HG03571 (cell line): ENCODE measurements at regions not wholly inside any gene's neighbourhood (a gene's known extent, or its start where the extent isn't known, plus 50 kb on each side); places are given as distances from the start of the nearest gene placed in this dataset.

Source experiments
- ATAC-seq: cut with Tn5 transposase; IDR thresholded peaks from one replicate; pipeline ENCODE4 v1.9.1; 2021; ENCODE audit not compliant: unreplicated experiment

DNA sequence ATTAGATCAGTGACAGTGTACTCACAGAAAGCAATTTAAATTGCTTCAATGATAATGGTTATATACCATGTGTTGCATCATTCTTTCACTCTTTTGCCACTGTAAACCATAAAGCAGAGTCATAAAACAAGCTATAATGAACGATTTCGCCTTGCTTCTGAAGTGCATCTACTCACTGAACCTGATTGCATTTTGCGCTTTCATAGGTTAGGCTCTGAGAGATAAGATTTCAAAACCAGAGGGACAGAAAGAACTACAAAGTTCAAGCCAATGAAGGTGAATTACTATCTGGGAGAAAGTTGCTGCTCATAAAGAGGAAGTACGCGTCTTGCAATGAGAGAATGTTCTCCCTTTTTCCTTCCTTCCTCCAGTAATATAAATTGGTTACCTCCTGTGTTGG is 412.7 kb downstream of the CETN3 start:
- ATAC-seq = no peak

DNA sequence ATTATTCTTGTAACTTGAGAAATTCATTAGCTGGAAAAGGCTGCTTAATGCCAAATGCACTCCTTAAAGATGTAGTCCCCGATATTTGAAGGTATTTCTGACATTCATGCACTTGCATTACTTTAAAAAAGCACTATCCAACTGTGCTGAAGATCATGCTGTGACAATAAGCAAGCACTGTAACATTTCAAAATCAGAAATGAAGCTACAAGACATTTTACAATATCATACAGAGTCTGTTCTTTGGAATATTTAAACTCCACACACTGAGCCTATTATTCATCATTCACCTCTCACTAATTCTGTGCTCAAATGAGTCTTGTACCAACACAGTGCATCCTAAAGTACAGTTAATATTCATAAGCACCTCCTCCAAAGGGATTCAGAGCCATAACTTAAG is 413.2 kb downstream of the CETN3 start:
- no peak for ATAC-seq

DNA sequence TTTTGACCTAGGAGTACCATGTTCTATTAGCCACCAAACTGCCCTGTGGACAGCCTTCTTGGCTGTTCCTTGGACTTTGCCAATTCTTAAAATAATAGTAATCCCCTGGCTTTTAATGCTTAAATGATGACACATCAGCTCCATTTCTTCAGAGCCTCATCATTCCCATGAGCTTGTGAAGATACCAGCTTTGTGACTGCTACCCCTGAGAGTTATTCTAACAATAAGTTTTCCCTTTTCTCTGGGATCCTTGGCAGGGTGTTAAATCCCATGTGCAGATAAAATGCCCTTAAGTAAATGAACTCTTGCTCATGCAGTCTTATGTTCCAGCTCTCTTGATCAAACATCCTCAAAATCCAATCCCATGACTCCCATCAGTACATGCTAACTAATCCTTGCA is 415.3 kb downstream of the CETN3 start:
- no peak for ATAC-seq

DNA sequence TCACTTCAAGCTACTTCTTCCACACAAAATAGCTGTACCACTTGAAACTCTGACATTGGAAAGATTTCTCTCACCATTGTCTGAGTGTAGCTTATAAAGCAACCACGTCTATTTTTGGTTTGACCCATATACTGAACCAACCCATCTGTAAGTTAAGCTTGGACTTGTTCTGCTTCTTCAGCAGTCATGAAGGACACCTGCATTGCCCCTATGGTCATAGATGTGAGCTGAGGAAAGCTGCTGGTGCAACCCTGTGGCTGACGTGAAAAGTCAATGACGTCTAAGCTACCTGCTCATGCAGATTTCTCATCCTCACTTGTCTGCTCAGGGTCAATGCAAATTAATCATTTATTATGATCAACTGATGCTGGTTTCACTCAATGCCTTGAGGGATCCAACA is 417.4 kb downstream of the CETN3 start:
- ATAC-seq = no peak

DNA sequence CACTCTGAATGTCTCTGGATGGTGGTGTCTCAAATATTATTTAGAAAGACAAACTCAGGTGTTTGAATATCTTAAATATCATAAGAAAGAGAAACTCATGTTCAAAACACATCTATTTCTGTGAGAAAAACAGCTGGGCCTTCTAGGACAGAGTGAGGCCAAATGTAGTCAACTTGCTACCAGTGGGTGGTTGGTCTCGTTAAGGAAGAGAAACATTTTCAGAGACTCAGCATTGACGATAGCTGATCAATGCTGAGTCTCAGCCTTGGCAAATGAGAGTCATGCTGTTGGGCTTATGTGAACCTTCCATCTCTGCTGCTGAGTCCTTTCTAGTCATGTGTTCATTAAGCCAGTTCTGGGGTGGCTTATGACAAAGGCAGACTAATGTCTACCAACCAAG is 418.0 kb downstream of the CETN3 start:
- ATAC-seq = no peak

DNA sequence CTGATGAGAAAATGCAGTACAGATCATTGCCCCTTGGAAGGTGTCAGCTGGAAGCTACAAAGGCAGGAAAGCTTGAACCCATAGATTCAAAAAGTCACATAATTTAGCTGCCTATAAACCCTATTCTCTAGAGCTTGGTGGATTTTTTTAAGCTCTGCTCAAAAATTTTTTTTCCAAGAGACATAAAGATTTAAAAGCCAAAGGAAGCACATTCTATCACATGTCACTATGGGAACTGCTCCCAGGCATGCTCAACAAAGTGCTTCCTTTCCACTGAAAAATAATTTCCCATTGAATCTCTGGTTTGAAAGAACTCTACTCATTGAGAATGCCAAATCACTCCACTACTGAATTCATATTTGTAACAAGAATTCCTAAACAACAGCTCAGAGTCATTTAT is 419.8 kb downstream of the CETN3 start:
- no peak for ATAC-seq

DNA sequence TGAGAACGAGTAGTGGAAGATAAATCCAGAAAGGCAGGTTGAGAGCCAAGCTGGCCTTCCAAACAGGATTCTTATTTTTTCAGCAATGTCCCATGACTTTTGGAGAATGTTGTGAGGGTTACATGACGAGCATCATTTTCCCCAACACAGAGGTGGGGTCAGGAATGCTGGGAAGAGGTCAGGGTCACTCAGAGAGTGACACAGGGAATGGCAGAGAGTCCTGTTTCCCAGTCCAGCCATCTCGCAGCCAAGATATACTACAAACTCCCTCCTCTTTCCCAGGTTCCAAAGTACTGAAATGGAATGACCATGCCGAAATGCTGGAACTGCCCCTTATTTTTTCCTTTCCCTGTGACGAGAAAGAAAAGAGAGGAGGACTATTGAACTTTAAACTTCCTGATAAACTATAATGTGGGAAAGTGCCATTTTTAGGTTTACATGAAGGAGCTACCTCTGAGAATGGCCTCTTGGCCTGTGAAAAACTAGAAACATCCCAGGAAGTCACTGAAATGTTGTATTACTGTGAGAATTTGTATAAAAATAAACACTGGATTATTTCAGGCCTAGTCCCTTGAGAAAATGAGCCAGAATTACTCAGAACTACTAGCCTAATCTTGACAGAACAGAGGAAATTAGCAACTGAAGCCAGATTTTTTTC is 420.4 kb downstream of the CETN3 start:
- no peak for ATAC-seq

DNA sequence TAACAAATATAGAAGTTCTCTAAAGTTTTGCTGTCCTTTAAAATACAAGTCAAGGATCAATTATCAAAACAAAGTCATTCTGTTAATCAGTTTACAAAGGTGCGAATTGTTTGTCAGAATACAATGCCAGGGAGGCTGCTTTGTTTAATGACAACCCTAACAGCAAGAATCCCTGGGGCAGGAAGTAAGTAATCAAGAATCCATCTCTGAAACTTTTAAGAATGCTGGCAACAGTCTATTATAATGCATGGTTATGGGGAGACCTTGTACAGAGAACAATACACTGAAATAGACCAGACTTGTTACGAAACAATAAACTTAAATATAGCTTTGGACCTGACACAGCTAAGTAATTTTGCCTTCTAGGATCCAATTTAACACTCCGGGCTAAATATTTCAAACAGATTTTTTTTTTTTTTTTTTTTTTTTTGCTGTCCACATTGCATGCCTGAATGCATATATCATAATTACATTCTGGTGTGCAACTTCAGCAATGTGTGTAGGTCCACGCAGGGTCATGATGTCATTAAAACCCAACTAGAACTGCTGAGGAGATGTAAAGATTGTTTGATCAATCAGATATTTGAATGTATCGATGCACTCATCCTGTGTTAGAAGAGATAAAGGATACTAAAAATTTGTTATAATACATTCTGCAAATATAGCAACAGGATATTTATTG is 421.3 kb downstream of the CETN3 start:
- ATAC-seq = no peak

DNA sequence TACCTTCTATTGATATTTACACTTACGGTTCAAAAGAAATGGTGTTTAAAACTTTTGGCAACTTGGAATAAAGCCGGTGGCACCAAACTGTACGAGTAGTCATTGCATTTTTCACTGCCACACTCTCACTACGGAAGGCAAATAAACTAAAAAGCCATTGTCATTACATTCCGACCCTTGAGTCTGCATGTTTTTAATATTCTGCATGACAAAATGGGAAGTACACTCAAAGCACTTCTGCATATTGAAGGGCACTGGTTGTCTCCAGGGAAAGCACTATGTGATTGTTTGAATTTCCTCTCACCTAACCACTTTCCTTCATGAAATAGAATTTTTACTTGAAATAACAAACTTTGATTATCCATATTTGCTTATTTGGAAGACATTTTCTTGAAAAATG is 426.3 kb downstream of the CETN3 start:
- ATAC-seq = no peak

DNA sequence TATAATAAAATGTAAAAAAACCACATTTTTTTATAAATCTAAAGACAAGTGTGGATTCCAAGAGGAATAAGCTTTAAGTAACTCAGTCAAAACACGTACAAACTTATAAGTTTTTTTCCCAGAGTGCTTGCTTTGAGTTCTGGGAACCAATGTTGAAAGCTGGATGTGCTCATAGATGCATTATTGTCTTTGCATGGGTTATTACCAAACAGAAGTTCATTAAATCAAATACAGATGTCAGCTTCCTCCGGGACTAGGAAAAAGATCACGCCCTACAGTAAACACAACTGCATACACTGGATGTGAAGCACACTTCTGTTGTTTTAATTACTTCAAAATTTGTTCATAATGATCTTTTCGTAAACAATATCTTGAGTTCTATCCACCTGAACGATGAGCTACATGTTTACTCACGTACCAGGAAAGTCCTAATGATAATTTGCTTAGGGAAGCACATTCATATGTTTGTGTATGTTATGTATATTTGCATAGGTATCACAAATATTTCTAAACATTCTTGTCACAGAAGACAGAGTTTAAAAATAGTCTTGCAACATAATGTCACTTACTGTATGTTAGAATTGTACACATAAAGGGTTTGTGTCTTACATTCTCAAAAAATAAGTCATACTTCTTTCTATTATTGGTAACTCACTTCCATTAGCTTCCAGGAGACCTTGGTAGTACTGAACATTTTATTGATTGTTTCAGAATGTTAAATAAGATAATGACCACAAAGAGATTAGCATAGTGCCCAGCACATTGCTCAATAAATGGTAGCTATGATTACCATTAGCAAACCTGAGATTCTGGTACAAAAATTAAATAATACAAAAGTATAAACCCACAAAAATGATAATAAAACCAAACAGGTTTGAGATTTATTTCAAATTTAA is 427.4 kb downstream of the CETN3 start:
- ATAC-seq = no peak

DNA sequence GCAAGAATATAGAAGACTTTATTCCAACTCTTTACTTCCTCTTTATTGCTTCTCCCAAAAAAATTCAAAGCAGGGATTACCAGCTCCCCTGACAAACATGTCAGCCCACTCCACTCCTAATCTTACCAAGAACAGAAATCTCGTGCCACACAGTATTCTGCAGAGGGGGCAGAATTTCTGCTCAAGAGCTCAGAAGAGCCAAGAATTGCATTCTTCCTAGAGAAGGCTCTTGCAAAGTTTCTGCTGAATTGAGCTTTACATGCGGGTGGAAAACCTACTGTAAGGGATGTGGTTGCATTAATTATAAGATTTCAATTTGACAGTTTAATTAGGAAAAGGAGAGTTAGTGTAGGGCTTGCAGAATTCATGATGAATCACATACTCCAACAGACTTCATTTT is 428.5 kb downstream of the CETN3 start:
- no peak for ATAC-seq

DNA sequence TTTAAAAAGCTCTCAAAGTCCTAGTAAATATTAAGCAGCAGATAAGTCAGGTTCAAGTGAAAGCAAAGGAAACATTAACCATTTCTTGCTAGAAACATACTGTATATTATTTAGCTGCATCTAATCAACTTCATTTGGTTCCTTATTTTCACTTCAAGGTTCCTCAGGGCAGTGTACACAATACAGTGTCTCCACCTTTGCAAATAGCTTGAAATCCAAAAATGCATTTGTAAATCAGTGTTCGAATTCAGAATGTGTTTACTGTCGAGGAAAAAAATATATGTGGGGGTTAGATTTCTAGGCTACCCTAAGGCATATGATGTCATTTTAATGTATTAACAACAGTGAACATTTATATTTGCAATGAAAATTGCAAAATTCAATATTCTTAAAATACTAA is 436.0 kb downstream of the CETN3 start:
- no peak for ATAC-seq

DNA sequence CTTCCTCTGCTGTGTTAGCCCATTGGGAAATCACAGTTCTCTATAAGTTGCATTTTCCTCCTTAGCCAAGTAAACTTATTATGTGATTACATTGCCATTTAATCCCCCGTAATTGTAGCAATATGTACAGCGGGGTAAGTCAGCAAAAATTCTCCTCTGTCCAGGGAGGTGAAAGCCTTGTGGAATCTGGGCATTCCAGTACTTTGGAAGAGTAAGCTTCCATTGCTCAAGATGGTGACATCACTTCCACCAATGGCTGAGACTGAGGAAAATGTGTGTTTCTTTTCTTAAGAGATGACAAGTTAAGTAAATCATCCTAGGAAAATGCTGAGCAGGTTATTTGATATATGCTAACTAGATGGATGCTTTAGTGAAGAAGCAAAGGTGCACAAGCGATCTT is 436.7 kb downstream of the CETN3 start:
- ATAC-seq = no peak

DNA sequence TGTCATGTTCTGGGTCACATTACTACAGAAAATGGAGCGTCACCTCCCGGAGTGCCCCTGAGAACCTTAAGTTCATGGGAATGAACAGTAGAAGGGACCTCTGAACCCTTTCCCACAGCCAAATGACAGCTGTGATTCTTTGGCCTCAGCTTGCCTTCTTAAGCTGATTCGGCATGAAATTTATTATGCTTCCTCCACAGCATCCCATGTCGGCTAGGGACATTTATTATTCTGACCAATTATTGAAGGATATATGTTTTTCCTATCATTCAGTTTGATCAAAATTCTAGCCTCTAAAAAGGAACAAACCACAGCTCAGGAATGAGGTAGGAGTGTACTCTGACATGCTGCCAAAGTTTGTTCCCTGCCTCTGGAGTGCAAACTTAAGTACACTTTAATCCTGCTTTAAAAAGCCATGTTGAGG is 440.6 kb downstream of the CETN3 start:
- ATAC-seq = no peak

DNA sequence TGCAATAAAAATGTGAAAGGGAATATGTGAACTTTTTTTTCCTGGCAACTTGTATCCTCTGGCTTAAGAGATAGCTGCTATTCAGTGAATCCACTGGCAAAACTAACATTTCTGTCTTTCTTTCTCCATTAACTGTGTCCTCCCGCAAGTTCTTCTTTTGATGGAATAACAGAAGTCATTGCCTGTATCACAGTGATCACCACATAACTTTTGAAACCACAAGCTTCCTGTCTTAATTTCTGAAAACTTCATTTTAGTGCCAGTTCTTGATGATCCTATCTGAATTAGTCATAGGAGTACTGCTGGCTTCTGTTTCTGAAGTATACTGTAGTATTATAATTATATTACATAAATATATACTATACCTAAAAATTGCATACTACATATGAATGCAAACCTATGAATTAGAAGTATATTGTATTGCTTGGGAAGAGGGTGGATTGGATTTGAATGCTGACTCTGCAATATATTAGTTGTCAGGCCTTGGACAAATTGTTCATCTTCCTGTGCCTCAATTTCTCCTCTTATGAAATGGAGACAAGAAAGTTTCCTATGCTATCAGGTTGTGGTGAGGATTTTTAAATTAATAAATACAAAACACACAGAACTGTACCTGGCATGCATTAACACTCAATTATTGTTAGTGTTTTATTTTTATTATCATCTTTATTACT is 441.6 kb downstream of the CETN3 start:
- ATAC-seq = no peak

DNA sequence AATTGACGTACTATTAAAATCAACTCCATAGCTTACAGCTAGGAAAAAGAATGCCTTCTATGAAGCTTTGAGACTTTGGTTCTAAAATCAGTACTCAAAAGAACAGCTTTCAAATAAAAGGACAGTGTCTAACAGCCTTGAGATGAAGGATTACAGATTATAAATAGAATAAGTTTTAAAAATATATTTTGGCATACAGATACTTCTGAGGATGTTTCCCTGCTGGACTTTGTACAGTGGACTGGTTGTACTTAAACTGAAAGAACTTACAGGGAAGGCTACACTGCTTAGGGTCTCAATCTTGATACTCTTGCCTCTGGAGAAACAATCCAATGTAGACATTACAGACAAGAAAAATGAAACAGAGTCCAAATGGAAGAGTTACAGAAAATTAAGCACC is 452.7 kb downstream of the CETN3 start:
- ATAC-seq = no peak

DNA sequence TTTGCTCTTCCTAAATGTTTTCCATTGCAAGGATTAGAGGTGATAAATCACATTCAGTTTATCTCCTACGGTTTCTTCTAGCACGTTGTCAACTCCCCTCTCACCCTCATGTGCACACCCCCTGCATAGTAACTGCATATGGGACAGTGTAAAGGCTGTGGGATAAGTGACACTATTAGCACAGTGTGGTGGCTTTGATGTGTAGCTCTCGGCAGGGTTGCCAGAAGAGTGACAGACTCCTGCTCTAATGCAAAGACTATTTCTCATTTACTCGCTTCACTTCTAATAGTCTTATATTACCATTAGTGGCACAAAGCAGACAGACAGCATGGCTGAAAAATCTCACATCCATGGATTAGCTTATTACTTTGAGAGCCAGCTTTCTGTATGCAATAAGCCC is 454.6 kb downstream of the CETN3 start:
- no peak for ATAC-seq

DNA sequence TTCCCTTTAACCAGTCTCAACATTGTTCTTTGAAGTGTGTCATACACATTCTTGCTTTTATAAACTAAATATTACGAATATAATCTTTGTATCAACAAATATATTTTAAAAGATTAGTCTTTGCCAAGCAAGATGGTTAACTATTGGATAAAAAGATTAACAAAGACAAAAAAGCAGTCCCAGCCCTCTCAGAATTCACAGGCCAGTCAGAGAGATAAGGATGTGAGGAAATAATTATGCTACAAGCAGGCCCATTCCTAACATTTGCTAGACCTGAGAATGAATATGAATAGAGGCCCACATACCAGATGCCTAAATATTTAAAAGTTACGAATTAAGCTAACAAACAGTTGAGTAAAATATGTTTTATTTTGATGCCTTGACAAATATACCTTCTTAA is 457.7 kb downstream of the CETN3 start:
- ATAC-seq = no peak

DNA sequence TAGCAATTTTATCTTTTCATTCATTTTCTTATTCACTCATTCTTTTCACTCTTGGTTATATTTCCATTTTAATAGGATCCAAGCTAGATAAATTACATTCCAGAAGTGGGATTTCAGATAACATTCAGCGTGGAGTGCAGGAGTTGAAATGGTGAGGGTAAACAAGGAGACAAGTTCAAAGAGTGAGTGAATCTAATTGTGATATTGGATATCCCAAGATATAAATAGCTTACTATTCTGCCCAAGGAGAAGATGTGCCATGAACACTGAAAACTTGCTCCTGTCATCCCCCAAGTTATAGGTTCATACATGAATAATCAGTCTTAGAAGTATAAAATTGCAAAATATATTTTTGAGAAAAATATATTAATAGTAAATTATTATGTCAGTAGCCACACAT is 459.3 kb downstream of the CETN3 start:
- no peak for ATAC-seq

DNA sequence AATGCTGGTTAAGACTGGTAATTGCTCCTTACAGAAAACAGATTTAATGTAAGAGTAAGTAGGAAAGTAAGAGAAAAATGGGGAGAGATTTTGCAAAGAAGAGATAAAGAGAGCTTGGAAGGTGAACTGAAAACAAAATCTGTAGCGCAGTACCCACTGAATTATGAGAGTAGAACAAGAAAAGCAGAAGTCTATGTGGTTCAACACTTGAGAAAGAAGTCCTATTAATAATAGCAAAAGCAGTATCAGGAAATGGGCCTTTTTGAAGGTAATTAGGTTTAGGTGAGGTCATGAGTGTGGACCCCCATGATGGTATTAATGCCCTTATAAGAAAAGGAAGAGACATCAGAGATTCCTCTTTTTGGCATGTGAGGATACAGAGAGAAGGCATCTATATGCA is 460.6 kb downstream of the CETN3 start:
- ATAC-seq = no peak

DNA sequence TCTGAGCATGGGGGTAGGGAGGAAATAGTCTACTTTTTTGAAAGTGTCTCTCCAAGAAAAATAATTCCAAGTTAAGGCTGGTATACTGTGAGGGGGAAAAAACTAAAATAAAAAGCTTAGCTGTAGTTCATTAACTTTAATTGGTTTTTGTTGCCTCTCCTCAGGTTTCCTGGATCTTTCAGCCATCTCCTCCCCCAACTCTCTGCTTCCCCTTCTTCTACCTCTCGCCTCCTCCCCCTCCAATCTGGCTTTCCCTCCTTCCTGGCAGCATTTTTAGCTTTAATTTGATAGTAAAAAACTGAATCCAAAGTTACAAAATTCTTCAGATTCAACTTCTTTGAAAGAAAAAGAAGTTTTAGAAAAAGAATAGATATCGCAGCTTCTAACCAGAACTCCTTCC is 462.6 kb downstream of the CETN3 start:
- ATAC-seq = no peak

DNA sequence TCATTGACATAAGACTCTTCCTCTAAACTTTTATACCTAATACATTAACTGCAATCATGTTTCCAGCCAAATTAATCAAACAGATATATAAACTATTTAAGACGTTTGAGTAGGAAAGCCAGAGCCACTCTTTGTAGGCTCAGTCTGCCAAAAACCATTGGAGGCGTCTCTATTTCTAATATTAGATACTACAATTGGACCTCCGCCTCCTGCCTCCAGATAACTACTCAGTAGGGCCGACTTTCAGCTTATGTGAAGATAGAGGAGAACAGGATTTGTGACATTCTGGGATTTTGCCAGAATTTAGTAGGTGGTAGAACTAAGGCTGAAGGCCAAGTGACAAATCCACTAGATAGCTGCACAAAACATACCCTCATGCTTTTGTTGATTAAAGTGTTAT is 463.0 kb downstream of the CETN3 start:
- ATAC-seq = no peak
